Small intestine (tissue), 7 donors: ENCODE measurements at regions not wholly inside any gene's neighbourhood (a gene's known extent, or its start where the extent isn't known, plus 50 kb on each side); places are given as distances from the start of the nearest gene placed in this dataset.
"Not testable (repeated sequence)": the region's sequence is repeated elsewhere in the genome, so short reads cannot be mapped to it uniquely, and the experiment has no call there.

ENCODE experiments used
- DNase-seq, 2 donors: peaks; one replicate each; pipeline versions ENCODE4 v3.0.0 to v3.0.0-alpha.2; 2013
- FAIRE-seq: peaks from 2 replicates; lab custom pipeline; 2012; peaks lifted over from hg19 to GRCh38; lab: Jason Lieb, UNC
- H3K27ac ChIP-seq, 3 donors: one replicate each; pipeline ENCODE4 v1.5.1; 2013; ENCODE audit warnings: low read length in 2 of 3, mild to moderate bottlenecking in 2 of 3, control low read depth in 1 of 3, inconsistent platforms in 1 of 3, low read depth in 1 of 3, moderate library complexity in 1 of 3
- H3K27me3 ChIP-seq, 3 donors: one replicate each; pipeline ENCODE4 v1.6.1; 2013; ENCODE audit warnings: low read length in 3 of 3, inconsistent platforms in 1 of 3; ENCODE audit not compliant: control insufficient read depth in 3 of 3, insufficient read depth in 3 of 3
- H3K36me3 ChIP-seq, 3 donors: one replicate each; pipeline ENCODE4 v1.6.1; 2013; ENCODE audit warnings: low read length in 3 of 3, inconsistent platforms in 1 of 3, low read depth in 1 of 3, mild to moderate bottlenecking in 1 of 3, moderate library complexity in 1 of 3; ENCODE audit not compliant: control insufficient read depth in 3 of 3, insufficient read depth in 2 of 3
- H3K4me1 ChIP-seq, 3 donors: one replicate each; pipeline ENCODE4 v1.6.1; 2013; ENCODE audit warnings: low read length in 2 of 3, inconsistent platforms in 1 of 3, low read depth in 1 of 3, mild to moderate bottlenecking in 1 of 3, moderate library complexity in 1 of 3; ENCODE audit not compliant: control insufficient read depth in 3 of 3, insufficient read depth in 2 of 3
- H3K4me3 ChIP-seq, 3 donors: one replicate each; pipeline ENCODE4 v1.5.1; 2013; ENCODE audit warnings: low read length in 3 of 3, control low read depth in 1 of 3, inconsistent platforms in 1 of 3, low read depth in 1 of 3, mild to moderate bottlenecking in 1 of 3, moderate library complexity in 1 of 3
- H3K9me3 ChIP-seq, 2 donors: one replicate each; pipeline ENCODE4 v1.6.1; 2013; ENCODE audit warnings: low read depth in 1 of 2, low read length in 1 of 2; ENCODE audit not compliant: control insufficient read depth in 2 of 2, insufficient read depth in 1 of 2
- WGBS, 3 donors: extraction: QIAGEN DNeasy Blood & Tissue Kit; methylation state at CpG; one replicate each; pipeline ENCODE4 v1.1.7; 2013; 5-methylcytosine and 5-hydroxymethylcytosine counted together
- donor health status: healthy with polysubstance abuse.
- donor health status: control.
- donor health status: control.
- donor health status: Bipolar disorder and iron deficiency.
- donor health status: healthy.

DNA sequence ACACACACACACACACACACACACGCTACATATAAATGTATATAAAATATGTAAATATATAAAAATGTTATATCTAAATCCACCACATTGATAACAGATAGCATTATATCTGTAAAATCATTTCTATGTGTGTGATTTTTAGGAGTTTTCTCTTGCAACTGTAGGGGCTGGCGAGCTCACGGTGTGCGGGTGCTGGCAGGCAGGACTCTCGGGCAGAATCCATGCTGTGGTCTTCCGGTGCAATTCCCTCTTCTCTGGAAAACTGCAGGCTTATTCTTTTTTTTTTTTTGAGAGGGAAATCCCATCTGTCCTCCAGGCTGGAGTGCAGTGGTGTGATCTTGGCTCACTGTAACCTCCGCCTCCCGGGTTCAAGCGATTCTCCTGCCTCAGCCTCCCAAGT, 205.8 kb downstream of the NPIPB11 start:
- FAIRE-seq, H3K4me3 ChIP-seq, H3K27ac ChIP-seq, H3K4me1 ChIP-seq, H3K36me3 ChIP-seq, DNase-seq, H3K27me3 ChIP-seq, H3K9me3 ChIP-seq: not testable (repeated sequence)
- WGBS, 3 donors: 83 to 99% (median 85%) methylated on average over 6 to 9 of the region's 9 CpGs

DNA sequence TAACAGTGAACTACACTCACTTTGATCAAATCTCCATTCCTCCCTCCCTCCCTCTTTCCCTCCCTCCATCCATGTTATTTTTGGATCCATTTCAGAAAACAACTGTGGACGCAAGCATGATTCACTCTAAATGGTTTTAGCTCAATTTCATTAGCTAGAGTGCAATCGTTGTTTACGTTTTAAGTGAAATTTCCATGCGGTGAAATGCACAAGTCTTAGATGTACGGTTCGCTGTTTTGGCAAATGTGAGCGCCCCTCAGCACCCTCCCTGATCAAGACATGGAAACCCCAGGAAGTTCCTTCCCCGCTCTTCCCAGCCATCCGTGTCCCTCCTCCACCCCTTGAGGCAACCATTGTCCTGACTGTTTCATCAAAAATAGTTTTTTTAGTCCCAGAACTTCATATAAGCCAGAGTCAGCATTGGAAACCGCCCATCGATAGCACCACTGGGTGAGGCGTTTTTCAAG, 206.3 kb downstream of the NPIPB11 start:
- not testable (repeated sequence) for H3K36me3 ChIP-seq, H3K4me1 ChIP-seq, FAIRE-seq, H3K27ac ChIP-seq, H3K27me3 ChIP-seq, H3K9me3 ChIP-seq, H3K4me3 ChIP-seq, DNase-seq
- WGBS, 3 donors: 74 to 84% (median 83%) methylated on average over 10 to 11 of the region's 12 CpGs

DNA sequence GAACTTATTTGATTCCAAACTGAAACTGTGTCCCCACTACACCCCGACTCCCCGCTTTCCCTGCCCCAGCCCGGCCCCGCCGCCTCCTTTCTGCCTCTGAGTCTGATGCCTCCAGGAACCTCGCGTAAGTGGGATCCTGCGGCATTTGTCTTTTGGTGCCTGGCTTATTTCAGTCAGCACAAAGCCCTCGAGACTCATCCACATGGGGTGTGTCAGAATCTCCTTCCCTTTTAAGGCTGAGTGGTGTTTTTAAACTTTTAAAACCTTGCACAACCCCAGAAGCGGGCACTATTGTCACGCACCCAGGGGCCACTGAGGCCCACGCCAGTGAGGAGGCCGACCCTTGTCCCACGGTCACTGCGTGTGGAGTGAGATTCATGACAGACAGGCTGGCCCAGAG, 206.9 kb downstream of the NPIPB11 start:
- peak overlapping the region in 1 of 3 donors; percentile 53 for H3K27ac ChIP-seq
- not testable (repeated sequence) for FAIRE-seq, H3K9me3 ChIP-seq, H3K4me3 ChIP-seq, DNase-seq, H3K36me3 ChIP-seq, H3K27me3 ChIP-seq, H3K4me1 ChIP-seq
- WGBS, 3 donors: 69 to 87% (median 87%) methylated on average over 15 of the region's 15 CpGs

DNA sequence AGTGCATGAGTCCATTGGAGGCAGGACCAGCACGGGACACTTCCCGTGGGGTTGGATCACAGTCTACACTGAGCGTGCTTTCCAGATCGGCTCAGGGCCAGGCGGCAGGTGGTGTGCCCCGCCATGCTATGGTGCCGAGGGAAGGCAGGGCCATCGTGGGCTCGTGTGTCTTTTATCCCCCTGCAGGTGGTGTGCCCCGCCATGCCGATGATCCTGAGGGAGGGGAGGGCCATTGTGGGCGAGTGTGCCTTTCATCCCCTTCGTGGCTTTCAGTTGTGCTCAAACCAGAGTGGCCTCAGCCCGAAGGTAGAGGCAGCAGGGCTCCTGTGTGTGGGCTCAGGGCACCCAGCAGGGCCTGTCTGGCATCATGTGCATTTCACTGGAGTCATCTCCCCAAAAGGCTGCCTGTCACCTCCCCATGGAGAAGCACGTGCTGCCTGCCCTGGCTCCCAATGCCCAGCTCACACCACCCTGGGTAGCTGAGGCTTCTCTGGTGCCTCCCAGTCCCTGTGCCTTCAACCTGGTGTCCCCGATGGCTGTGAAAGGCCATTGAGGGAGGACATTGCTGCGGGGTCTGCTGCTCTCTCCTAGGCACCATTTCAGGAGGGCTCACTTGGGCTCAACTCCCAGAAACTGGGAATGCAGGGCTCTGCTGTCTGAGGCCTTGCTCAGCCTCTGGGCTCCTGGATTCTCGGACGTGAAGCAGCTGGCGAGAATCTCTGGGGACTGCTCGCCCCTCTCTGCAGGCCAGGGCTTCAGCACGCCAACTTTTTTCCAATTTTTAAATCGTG, 207.6 kb downstream of the NPIPB11 start:
- Histone ChIP-seq H3K36me3 (no peaks in the 10 kb centered on the region), H3K27me3 (no peaks in the 10 kb centered on the region), H3K4me1 (no peaks in the 10 kb centered on the region), H3K4me3 (no peak overlapping the region), H3K27ac (no peak overlapping the region), H3K9me3 (no peaks in the 10 kb centered on the region)
- DNase-seq (no peak), FAIRE-seq (no peak)
- WGBS, 3 donors: 83 to 88% (median 84%) methylated on average over 23 of the region's 23 CpGs

DNA sequence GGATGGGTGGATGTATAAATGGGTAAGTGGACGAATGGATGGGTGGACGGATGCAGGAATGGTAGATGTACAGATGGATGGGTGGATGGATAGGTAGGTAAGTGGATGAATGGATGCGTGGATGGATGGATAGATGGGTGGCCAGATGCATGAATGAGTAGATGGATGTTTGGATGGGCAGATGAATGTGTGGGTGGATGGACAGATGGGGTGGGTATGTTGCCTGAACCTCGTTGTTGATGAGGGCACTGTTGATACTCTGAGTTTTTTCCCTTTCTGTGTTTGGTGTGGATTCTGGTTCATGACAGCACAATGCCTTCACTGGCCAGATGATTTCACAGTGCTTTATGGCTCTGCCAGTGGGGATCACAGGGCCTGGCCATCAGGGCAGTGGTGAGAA, 208.3 kb downstream of the NPIPB11 start:
- H3K27ac ChIP-seq: no peak overlapping the region
- 93 to 97% (median 95%) methylated on average over 4 of the region's 4 CpGs for WGBS, 3 donors
- no peaks in the 10 kb centered on the region for H3K4me1 ChIP-seq
- FAIRE-seq (no peak), DNase-seq (no peak)
- no peak overlapping the region for H3K4me3 ChIP-seq
- H3K9me3 ChIP-seq: no peaks in the 10 kb centered on the region
- H3K36me3 ChIP-seq: no peaks in the 10 kb centered on the region
- H3K27me3 ChIP-seq: no peaks in the 10 kb centered on the region

DNA sequence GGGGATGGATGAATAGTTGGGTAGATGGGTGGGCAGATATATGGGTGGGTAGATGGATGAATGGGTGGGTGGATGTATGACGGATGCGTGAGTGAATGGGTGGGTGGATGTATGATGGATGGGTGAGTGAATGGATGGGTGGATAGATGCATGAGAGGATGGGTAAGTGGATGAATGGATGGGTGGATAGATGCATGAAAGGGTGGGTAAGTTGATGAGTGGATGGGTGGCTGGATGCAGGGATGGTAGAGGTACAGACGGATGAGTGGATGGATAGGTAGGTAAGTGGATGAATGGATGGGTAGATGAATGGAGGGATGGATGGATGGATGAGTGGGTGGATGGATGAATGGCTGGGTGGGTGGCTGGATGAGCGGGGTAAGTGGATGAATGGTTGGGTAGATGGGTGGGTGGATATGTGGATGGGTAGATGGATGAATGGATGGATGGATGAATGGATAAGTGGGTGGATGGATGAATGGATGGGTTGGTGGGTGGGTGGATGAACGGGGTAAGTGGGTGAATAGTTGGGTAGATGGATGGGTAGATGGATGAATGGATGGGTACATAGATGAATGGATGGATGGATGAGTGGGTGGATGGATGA, 208.9 kb downstream of the NPIPB11 start:
- not testable (repeated sequence) for DNase-seq, FAIRE-seq, H3K9me3 ChIP-seq, H3K36me3 ChIP-seq, H3K4me3 ChIP-seq, H3K4me1 ChIP-seq, H3K27me3 ChIP-seq, H3K27ac ChIP-seq
- WGBS, 3 donors: 93 to 96% (median 96%) methylated on average over 5 of the region's 5 CpGs

DNA sequence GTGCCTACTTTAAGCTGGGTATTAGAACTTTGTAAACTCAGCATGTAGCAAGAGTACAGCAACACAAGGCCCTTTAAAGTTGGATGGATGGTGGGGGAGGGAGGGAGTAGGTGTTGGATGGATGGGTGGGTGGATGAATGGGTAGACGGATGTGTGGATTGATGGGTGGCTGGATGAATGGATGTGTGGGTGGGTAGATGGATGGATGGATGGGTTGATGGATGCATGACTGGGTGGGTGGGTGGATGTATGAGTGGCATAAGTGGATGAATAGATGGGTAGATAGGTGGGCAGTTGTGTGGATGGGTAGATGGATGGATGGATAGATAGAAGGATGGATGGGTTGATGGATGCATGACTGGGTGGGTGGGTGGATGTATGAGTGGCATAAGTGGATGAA, 209.8 kb downstream of the NPIPB11 start:
- not testable (repeated sequence) for FAIRE-seq, H3K4me1 ChIP-seq, H3K27ac ChIP-seq, DNase-seq, H3K36me3 ChIP-seq, H3K4me3 ChIP-seq, H3K27me3 ChIP-seq, H3K9me3 ChIP-seq
- WGBS, 3 donors: 100% methylated on average over 1 of the region's 1 CpG

DNA sequence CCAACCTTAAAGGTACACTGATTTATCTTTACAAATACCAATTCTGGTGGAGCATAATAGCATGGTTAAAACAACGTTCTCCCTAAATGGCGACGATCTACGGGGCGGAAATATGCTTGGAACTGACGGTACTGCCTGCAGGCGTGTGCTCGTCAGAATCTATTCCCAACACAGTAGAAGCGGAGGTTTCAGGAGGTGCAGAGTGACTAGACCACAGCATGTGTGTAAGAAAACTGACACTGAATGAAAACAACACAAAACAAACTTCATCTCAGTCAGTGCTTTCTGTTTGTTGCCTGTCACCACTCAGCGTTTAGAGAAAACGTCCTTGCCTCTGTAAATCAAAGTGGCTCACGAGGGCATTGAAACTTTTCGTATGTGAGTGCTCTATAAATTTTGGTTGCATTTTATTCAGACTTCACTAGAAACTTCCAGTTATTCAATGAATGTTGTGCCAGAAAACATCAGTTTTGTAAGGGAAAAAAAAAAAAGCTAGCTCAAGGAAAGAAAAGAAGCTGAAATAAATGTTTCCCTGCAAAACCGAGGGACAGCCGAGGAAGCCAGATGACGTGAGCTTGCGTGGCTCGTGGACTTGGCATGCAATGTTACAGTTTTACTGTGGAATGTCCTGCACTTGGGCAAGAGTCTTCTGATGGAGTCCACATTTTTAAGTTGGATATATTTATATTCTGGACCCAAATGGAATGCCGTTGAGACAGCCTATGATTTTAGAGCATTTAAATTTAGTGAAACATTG, 210.4 kb downstream of the LAT start:
- H3K27ac ChIP-seq: peak overlapping the region in 1 of 3 donors; percentile 45
- not testable (repeated sequence) for H3K4me3 ChIP-seq, H3K36me3 ChIP-seq, H3K9me3 ChIP-seq, H3K27me3 ChIP-seq, DNase-seq, FAIRE-seq, H3K4me1 ChIP-seq
- WGBS, 3 donors: 68 to 90% (median 89%) methylated on average over 18 to 19 of the region's 19 CpGs
